GM19455 (cell line): ENCODE measurements at regions not wholly inside any gene's neighbourhood (a gene's known extent, or its start where the extent isn't known, plus 50 kb on each side); places are given as distances from the start of the nearest gene placed in this dataset.
A peak's percentile ranks its signal among the peaks of the same experiment; 100 is the strongest.

ENCODE experiments used
- ATAC-seq: cut with Tn5 transposase; IDR thresholded peaks from one replicate; pipeline ENCODE4 v1.9.1; 2021; ENCODE audit not compliant: unreplicated experiment

DNA sequence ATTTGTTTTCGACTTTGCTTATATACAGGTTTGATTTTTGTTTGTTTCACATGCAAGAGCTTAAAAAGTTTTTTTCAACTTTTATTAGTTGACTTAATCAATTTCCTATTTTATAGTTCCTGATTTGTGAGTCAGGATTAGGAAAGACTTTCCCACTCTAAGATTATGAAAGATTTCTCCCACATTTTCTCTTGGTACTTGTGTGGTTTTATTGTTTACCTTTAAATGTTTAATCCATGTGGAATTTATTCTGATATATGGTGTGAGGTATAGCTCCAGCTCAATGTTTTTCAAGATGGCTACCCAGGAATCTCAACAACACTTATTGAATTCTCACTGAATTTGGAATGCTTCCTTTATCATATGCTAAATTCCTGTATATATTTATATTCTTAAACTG, 117.8 kb upstream of the LGALSL start:
- no peak for ATAC-seq

DNA sequence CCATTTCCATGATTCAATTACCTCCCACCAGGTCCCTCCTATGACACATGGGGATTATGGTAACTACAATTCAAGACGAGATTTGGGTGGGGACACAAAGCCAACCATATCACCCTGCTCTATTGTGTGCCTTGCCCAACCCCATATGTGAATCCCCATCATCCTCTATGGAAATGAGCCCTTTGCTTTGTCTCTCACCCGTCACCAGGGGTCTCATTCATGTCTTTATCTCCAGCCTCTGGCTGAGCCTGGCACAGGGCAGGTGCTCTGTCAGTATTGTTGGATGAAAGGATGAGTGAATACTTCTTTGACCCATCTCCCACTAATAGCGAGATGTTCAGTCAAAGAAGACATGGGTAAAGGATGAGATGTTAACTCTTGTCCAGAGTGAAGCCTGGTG, 116.6 kb upstream of the LGALSL start:
- no peak for ATAC-seq

- ATAC-seq = no peak
Observed at GRCh38 chr2:64338108-64338507, 115.9 kb upstream of the LGALSL start.

DNA sequence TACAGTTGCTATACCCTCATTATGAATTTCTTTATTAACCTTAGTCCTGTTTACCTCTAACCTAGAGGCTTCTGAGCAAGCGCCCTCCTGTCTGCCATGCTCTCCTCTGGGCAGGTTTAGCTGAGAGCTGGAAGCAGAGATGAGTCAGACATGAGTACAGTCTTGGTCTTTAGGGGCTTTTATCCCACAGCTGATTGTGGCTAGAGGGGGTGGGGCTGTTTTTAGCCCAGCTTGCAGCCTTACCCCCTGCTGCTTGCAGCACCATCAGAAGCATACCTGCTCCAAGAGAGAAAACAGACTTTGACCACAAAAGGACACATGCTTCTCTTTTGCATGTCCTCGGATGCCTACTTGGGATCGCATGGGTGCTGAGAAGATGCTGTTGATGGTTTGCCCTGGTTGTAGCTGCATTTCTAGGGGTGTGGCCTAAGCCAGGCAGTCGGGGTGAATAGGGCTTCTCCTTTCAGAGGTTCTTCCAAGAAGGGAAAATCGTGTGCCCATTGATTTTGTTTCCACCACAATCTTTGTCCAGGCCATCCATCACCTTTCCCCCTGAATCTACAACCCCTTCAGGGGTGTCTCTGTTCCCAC, 115.0 kb upstream of the LGALSL start:
- ATAC-seq = no peak

- ATAC-seq = no peak
Observed at GRCh38 chr2:64341461-64341860, 112.5 kb upstream of the LGALSL start.

- ATAC-seq = no peak
Observed at GRCh38 chr2:64342195-64343099, 111.5 kb upstream of the LGALSL start.

GRCh38 chr2:64344999-64345576, 108.9 kb upstream of the LGALSL start:
- no peak for ATAC-seq

GRCh38 chr2:64345998-64346397, 108.0 kb upstream of the LGALSL start:
- no peak for ATAC-seq

- ATAC-seq = no peak
Observed at GRCh38 chr2:64348386-64349130, 105.4 kb upstream of the LGALSL start.

DNA sequence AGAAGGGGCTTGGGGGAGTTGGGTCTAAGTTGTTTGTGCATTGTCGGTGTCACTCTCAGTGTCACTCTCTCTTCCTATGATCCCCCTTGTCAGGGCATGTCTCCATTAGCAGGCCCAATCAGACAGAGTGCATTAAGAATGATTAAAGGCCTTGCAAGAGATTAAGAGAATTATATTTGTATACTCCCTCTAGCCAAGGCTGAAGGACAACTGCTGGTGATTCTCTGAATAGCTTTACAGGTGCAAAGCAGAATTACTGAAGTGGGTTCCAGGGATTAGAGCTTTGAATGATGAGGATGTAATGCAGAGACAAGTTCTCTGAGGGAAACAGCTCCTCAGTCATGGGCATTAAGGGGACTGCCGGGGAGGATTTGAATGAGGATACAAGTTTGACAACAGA, 104.8 kb upstream of the LGALSL start:
- no peak for ATAC-seq

GRCh38 chr2:64350996-64351395, 103.0 kb upstream of the LGALSL start:
- ATAC-seq = no peak

- ATAC-seq = no peak
Observed at GRCh38 chr2:64352292-64352691, 101.7 kb upstream of the LGALSL start.

DNA sequence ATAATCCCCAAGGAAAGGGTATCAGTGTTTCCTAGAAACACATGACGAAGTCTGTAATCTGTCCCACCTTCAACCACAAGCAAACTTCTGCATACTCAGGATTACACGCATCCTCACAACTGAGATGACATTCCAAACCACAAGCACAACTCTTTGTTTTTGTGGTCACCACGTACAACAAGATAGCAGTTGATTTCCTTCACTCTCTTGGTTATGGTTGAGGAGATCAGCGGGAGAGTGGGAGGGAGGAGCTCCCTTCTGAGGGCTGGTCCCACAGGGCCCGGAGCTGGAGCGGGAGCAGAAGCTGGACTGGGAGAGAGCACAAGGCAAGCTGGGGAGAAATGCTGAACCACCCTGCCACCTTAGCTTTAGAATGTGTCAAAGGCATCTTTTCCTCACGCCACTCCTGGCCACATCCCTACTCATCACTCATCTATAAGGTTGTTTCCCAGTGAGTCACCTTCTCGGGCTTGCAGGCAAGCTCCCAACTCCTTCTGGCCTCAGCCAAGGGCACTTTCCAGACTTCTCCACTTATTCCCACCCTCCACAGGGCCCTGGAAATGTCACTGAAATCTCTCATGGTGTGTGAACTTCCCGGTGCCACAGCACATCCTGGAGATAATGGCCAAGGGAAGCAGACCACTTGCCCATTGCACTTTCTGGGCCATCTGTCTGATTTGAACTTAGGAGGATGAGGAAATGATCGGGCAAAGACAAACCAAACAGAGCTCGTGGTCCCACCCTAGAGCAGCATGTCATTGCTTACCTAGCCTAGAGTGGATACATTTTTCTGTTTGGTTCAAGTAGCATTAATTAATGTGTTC, 98.9 kb upstream of the LGALSL start:
- ATAC-seq = no peak

- no peak for ATAC-seq
Observed at GRCh38 chr2:64356906-64357305, 97.1 kb upstream of the LGALSL start.

DNA sequence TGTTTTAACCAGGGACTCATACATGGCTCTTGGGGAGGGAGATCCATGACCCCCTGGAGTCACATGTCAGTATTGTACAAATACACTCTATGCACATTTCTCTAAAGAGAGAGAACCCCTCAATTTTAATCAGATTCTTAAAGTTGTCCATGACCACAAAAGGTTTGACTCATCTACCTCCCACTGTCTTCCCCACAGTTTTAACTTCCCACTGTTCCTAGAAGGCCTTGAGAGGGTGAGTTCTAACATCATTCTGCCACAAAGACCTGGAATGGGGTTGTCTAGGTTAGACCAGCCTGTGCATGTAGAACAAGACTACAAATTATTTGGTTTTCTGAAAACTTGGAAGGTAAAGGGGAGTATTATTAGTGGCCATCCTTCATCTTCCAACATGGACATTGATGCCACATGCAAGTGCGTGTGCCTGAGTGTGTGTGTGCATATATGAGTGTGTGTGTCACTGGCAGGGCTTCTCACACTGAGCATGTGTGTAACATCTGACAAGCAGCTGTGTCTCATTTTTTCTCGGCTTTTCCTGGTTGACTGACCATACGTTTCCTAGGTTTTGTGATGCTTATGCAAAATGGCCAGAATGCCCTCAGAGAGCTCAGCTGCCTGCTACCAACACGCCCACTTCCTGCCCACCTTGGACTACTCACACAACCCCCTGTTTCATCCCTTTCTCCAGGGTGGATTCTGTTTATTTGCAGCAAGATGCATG, 94.6 kb upstream of the LGALSL start:
- ATAC-seq = peak; percentile 16

GRCh38 chr2:64359892-64360657, 93.9 kb upstream of the LGALSL start:
- peak; percentile 90 for ATAC-seq

GRCh38 chr2:64361151-64361938, 92.6 kb upstream of the LGALSL start:
- ATAC-seq = no peak

GRCh38 chr2:64362562-64363026, 91.4 kb upstream of the LGALSL start:
- no peak for ATAC-seq
